ENCODE measurements at regions not wholly inside any gene's neighbourhood (a gene's known extent, or its start where the extent isn't known, plus 50 kb on each side); places are given as distances from the start of the nearest gene placed in this dataset.

DNA sequence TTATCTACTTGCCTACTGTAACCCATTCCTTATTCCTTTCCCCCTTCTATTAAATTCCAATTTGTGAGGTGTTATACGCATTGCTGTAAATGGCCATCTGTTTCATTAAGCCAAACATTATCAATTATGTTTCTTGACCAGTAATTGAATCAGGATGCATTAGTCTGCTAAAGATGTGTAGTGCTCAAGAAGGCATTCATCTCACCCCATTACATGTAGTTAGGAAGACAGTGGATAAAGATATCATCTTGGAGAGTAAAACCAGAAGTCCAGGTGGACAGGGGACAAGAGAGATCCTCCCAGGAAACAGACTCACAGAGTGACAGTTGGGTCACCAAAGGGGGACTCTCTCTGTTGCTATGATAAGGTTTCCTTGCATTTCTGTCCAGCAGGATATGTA is 73.3 kb upstream of the FAM98A start:
- H3K4me1 ChIP-seq, result no peaks in the 10 kb centered on the region
- ATAC-seq, result no peak
- H3K27ac ChIP-seq, result no peak overlapping the region
- no peaks in the 10 kb centered on the region for H3K9me3 ChIP-seq
- intact Hi-C loops (cut with DNase I), result loop anchor here in 6 of 10 donors (2.0 to 10.0 kb wide), 6 partner anchors 892 to 1742 kb away; no protein-coding TSS in a partner anchor
- TF ChIP-seq, protein P1, sequence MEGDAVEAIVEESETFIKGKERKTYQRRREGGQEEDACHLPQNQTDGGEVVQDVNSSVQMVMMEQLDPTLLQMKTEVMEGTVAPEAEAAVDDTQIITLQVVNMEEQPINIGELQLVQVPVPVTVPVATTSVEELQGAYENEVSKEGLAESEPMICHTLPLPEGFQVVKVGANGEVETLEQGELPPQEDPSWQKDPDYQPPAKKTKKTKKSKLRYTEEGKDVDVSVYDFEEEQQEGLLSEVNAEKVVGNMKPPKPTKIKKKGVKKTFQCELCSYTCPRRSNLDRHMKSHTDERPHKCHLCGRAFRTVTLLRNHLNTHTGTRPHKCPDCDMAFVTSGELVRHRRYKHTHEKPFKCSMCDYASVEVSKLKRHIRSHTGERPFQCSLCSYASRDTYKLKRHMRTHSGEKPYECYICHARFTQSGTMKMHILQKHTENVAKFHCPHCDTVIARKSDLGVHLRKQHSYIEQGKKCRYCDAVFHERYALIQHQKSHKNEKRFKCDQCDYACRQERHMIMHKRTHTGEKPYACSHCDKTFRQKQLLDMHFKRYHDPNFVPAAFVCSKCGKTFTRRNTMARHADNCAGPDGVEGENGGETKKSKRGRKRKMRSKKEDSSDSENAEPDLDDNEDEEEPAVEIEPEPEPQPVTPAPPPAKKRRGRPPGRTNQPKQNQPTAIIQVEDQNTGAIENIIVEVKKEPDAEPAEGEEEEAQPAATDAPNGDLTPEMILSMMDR (IDR thresholded peaks at IDR 0.05), result no peak
- no peaks in the 10 kb centered on the region for H3K27me3 ChIP-seq
- 91 to 96% methylated on average over 1 of the region's 1 CpG for WGBS, 2 donors
- H3K4me3 ChIP-seq, result no peak overlapping the region
- H3K36me3 ChIP-seq, result no peaks in the 10 kb centered on the region
- no peak for DNase-seq

DNA sequence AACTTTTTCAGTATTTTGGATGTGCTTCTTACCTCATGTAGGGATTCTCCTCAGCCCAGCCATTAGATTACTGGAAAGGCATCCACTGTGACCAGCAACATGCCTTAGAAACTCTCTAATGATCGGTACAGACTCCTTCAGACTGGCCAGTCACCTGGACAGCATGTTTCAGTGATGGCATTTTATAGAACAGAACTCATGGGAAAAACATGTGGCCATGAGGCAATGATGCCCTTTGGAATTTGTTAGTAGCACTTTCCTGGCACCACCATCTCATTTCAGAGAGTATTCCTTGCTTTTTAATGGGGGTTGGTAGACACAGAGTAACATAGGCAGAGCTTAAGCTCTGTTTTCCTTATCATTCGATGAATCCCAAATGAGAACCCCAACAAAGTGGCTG is 72.1 kb upstream of the FAM98A start:
- ATAC-seq, result no peak
- WGBS, 2 donors, result 87 to 98% methylated on average over 2 of the region's 2 CpGs
- no peaks in the 10 kb centered on the region for H3K36me3 ChIP-seq

DNA sequence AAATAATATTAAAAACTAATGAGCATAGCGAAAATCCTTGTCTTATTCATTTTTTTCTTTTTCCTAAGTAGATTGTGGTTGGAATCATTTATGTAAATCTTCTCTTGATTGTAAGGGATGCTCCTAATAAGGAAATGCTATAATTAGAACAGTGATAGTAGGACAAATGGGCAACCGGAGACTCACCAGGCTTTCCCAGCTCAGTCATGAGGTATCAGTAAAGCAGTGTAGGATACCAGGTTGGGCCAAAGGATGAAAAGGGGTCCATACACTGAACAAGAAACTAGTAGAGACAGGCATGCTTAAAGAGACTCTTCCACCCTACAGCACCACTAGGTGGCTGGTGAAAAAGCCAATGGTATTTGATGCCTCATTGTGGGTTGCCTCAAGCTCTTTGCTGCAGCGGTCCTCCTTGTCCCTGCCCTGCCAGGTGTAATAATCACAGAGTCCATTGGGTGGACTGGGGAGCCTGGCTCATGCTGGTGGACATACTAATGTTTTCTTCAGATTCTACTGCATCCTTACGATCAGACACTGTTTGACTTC is 71.4 kb upstream of the FAM98A start:
- H3K4me3 ChIP-seq, result no peak overlapping the region
- H3K4me1 ChIP-seq, result no peaks in the 10 kb centered on the region
- intact Hi-C loops (cut with DNase I), result loop anchor here in 5 of 10 donors (5.0 to 10.0 kb wide), 5 partner anchors 894 to 1744 kb away; no protein-coding TSS in a partner anchor
- WGBS, 2 donors, result 71 to 73% methylated on average over 4 of the region's 4 CpGs
- DNase-seq, result no peak
- H3K27ac ChIP-seq, result no peak overlapping the region
- no peaks in the 10 kb centered on the region for H3K36me3 ChIP-seq
- no peaks in the 10 kb centered on the region for H3K27me3 ChIP-seq
- peak in 1 of 8 donors; percentile 44 for ATAC-seq
- H3K9me3 ChIP-seq, result peaks cover 0 to 1% (median 0%) of the 10 kb centered on the region in 11 donors
- TF ChIP-seq, protein P1 (IDR thresholded peaks at IDR 0.05), result no peak

More for the DNA sequence above, 72.1 kb upstream of the FAM98A start:
- intact Hi-C loops (cut with DNase I), result loop anchor here in 5 of 10 donors (5.0 to 10.0 kb wide), 5 partner anchors 894 to 1744 kb away; no protein-coding TSS in a partner anchor
- TF ChIP-seq, protein P1 (IDR thresholded peaks at IDR 0.05), result no peak
- Histone ChIP-seq H3K4me1 (no peaks in the 10 kb centered on the region), H3K4me3 (no peak overlapping the region), H3K27me3 (no peaks in the 10 kb centered on the region), H3K27ac (no peak overlapping the region), H3K9me3 (no peaks in the 10 kb centered on the region)
- no peak for DNase-seq

DNA sequence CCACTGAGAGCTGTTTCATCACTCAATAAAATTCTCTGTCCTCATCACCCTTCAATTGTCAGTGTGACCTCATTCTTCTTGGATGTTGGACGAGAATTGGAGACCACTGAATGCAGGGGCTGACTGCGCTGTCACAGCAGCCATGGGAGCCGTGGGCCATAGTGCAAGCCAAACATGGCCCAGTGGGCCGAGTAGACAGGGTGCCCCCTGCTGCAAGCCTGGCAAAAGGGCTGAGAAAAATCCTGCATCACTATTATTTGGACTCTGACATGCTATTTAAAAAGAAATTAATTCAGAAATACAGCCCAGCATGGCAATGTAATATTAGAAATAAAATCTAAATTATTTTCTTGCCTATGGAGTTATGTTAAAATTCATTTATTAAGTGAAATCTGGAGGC is 67.8 kb upstream of the FAM98A start:
- no peak overlapping the region for H3K27ac ChIP-seq
- no peak overlapping the region for H3K4me3 ChIP-seq
- H3K9me3 ChIP-seq, result peaks cover 0 to 19% (median 6%) of the 10 kb centered on the region in 11 donors
- TF ChIP-seq, protein P1 (IDR thresholded peaks at IDR 0.05), result peak in 3 of 9 donors; percentile 5 to 14 (median 6)
- intact Hi-C loops (cut with DNase I), result no loop called here
- DNase-seq (no peak), ATAC-seq (no peak)
- WGBS, 2 donors, result 71 to 72% methylated on average over 4 of the region's 4 CpGs
- H3K4me1 ChIP-seq, result no peaks in the 10 kb centered on the region
- H3K36me3 ChIP-seq, result no peaks in the 10 kb centered on the region
- H3K27me3 ChIP-seq, result no peaks in the 10 kb centered on the region

Data from heart right ventricle (tissue), 16 donors.